C4-2B (cell line): ENCODE measurements at regions not wholly inside any gene's neighbourhood (a gene's known extent, or its start where the extent isn't known, plus 50 kb on each side); places are given as distances from the start of the nearest gene placed in this dataset.

Source experiments
- H3K27ac ChIP-seq: fragments of 450-650 bp; 2 replicates; pipeline ENCODE4 v1.5.1; 2017
- CTCF ChIP-seq: fragments of 450-650 bp; conservative IDR thresholded peaks from 2 replicates; pipeline ENCODE4 v1.5.1; 2017; ENCODE audit warnings: mild to moderate bottlenecking
- ZFX ChIP-seq: fragments of 450-650 bp; IDR thresholded peaks from 2 replicates; pipeline ENCODE4 v1.6.1; 2017

GRCh38 chr6:54991761-54992330 is 145.3 kb downstream of the FAM83B start:
- TF ChIP-seq ZFX (no peak), CTCF (no peak)
- H3K27ac ChIP-seq, result no peak overlapping the region

GRCh38 chr6:54992789-54993188 is 146.2 kb downstream of the FAM83B start:
- H3K27ac ChIP-seq, result no peak overlapping the region
- peak; percentile 80 for TF ChIP-seq CTCF
- no peak for TF ChIP-seq ZFX

- no peak for TF ChIP-seq CTCF
- no peak for TF ChIP-seq ZFX
- H3K27ac ChIP-seq, result no peak overlapping the region
Measured at GRCh38 chr6:54993294-54993693, 146.7 kb downstream of the FAM83B start.

GRCh38 chr6:54993948-54994347 is 147.4 kb downstream of the FAM83B start:
- no peak for TF ChIP-seq ZFX
- no peak for TF ChIP-seq CTCF
- no peak overlapping the region for H3K27ac ChIP-seq

- H3K27ac ChIP-seq, result no peak overlapping the region
- TF ChIP-seq CTCF (no peak), ZFX (no peak)
Measured at GRCh38 chr6:54998576-54998975, 152.0 kb downstream of the FAM83B start.

GRCh38 chr6:55003719-55004430 is 157.3 kb downstream of the FAM83B start:
- no peak for TF ChIP-seq ZFX
- no peak overlapping the region for H3K27ac ChIP-seq

- no peak overlapping the region for H3K27ac ChIP-seq
- TF ChIP-seq ZFX (no peak), CTCF (no peak)
Measured at GRCh38 chr6:55009131-55009530, 162.6 kb downstream of the FAM83B start.

- no peak overlapping the region for H3K27ac ChIP-seq
- TF ChIP-seq CTCF, result peak; percentile 17
- no peak for TF ChIP-seq ZFX
Measured at GRCh38 chr6:55011034-55011433, 163.3 kb upstream of the HCRTR2 start.
